HL-60 (cell line): ENCODE measurements at regions not wholly inside any gene's neighbourhood (a gene's known extent, or its start where the extent isn't known, plus 50 kb on each side); places are given as distances from the start of the nearest gene placed in this dataset.
A peak's percentile ranks its signal among the peaks of the same experiment; 100 is the strongest.

Experiments
- DNase-seq, 2 experiments: peaks; one replicate each; pipeline ENCODE4 v3.0.0-alpha.2; 2010 to 2020; ENCODE audit warnings: low read depth in 1 of 2, low spot score in 1 of 2
- H3K27ac ChIP-seq: fragments of 250-450 bp; sonication (Bioruptor Pico); replicated peaks from 2 replicates; pipeline ENCODE4 v1.5.1; 2020; ENCODE audit warnings: mild to moderate bottlenecking, moderate library complexity
- H3K27me3 ChIP-seq: fragments of 250-450 bp; sonication (Bioruptor Pico); 2 replicates; pipeline ENCODE4 v1.5.1; 2021; ENCODE audit warnings: mild to moderate bottlenecking, moderate library complexity; ENCODE audit not compliant: insufficient read depth, poor library complexity, severe bottlenecking
- H3K4me3 ChIP-seq: replicated peaks from 2 replicates; pipeline ENCODE4 v1.5.1; 2011; ENCODE audit warnings: mild to moderate bottlenecking, control low read depth, low read length; ENCODE audit not compliant: insufficient read depth
- CTCF ChIP-seq: IDR thresholded peaks from one replicate; pipeline ENCODE4 v1.5.1; 2011; ENCODE audit warnings: low read length, control low read depth, inconsistent platforms; ENCODE audit not compliant: insufficient read depth
- GABPA ChIP-seq: IDR thresholded peaks from 2 replicates; pipeline ENCODE4 v1.6.1; 2012; ENCODE audit warnings: low read depth
- POLR2AphosphoS5 ChIP-seq: IDR thresholded peaks from 2 replicates; pipeline ENCODE4 v1.6.1; 2012; ENCODE audit warnings: low read depth
- REST ChIP-seq: IDR thresholded peaks from 2 replicates; pipeline ENCODE4 v1.6.1; 2012; ENCODE audit warnings: low read depth; ENCODE audit not compliant: insufficient replicate concordance
- SPI1 ChIP-seq: IDR thresholded peaks from 2 replicates; pipeline ENCODE4 v1.6.1; 2012; ENCODE audit warnings: low read depth, mild to moderate bottlenecking, borderline replicate concordance

GRCh38 chr7:3154317-3154716 lies 110.7 kb upstream of the CARD11 start:
- Histone ChIP-seq H3K27me3 (peaks cover 3% of the 10 kb centered on the region), H3K27ac (no peak overlapping the region), H3K4me3 (no peak overlapping the region)
- no peak for DNase-seq
- TF ChIP-seq POLR2AphosphoS5 (no peak), SPI1 (no peak), CTCF (no peak), REST (no peak), GABPA (no peak)

- Histone ChIP-seq H3K4me3 (no peak overlapping the region), H3K27me3 (peaks cover 3% of the 10 kb centered on the region), H3K27ac (no peak overlapping the region)
- TF ChIP-seq POLR2AphosphoS5 (no peak), CTCF (peak; percentile 42), GABPA (no peak)
- DNase-seq: peak in 1 of 2 experiments; percentile 26
These were observed 111.3 kb upstream of the CARD11 start for GRCh38 chr7:3154881-3155494.

- H3K27ac ChIP-seq: no peak overlapping the region
- no peak for TF ChIP-seq CTCF
- TF ChIP-seq POLR2AphosphoS5: no peak
- TF ChIP-seq SPI1: no peak
- no peak for TF ChIP-seq GABPA
- no peak for TF ChIP-seq REST
- peaks cover 3% of the 10 kb centered on the region for H3K27me3 ChIP-seq
- no peak for DNase-seq
- H3K4me3 ChIP-seq: no peak overlapping the region
These were observed 112.8 kb upstream of the CARD11 start for GRCh38 chr7:3156508-3156907.
